ENCODE measurements at regions not wholly inside any gene's neighbourhood (a gene's known extent, or its start where the extent isn't known, plus 50 kb on each side); places are given as distances from the start of the nearest gene placed in this dataset.

DNA sequence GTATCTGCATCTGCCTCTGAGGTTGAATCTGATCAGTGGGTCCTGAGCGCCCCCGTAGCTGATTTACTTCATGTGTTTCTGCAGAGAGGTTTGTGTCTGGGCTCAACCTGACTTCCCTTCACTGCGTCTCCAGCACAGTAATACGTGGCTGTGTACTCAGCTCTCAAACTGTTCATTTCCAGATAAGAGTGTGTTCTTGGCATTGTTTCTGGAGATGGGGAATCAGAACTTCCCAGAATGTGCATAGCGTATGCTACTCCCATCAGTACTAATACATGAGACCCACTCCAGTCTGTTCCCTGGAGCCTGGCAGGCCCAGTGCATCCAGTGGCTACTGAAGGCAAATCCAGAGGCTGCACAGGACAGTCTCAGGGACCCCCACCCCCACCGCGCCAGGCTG is 1297.2 kb downstream of the TMEM121 start:
- no peak for TF ChIP-seq USF1 (IDR thresholded peaks at IDR 0.05)
- no peak for TF ChIP-seq CEBPB (IDR thresholded peaks at IDR 0.05)
- TF ChIP-seq FOXM1 (IDR thresholded peaks at IDR 0.05; ENCODE audit: borderline replicate concordance, low read depth), result no peak
